T-cell (primary cell): ENCODE measurements at regions not wholly inside any gene's neighbourhood (a gene's known extent, or its start where the extent isn't known, plus 50 kb on each side); places are given as distances from the start of the nearest gene placed in this dataset.

Experiments used
- ATAC-seq, 4 experiments: fragments of 200-7000 bp in 3 of 4; fragments of 150-1000 bp in 1 of 4; cut with Tn5 transposase; replicated peaks in 1 of 4; 1 replicate in 3 of 4; 2 replicates in 1 of 4; pipeline ENCODE4 v1.10.0; 2021; ENCODE audit warnings: moderate library complexity in 3 of 4, mild to moderate bottlenecking in 2 of 4, moderate number of reproducible peaks in 1 of 4
- CTCF ChIA-PET, 2 donors: fragments of 300-600 bp; sonication (Branson Sonifier 250); formaldehyde crosslinking; loops; one replicate each; lab custom pipeline; 2022; ENCODE audit warnings: antibody characterized with exemption in 2 of 2; lab: Charles Lee
- POLR2A ChIA-PET, 2 donors: fragments of 300-600 bp; sonication (Branson Sonifier 250); formaldehyde crosslinking; loops; one replicate each; lab custom pipeline; 2022; ENCODE audit warnings: antibody characterized with exemption in 2 of 2; lab: Charles Lee
- DNase-seq, 35 experiments: peaks; one replicate each; pipeline versions ENCODE4 v3.0.0 to v3.0.0-alpha.2; 2013 to 2023
- H3K27ac ChIP-seq: one replicate; pipeline ENCODE4 v1.5.1; 2013; ENCODE audit warnings: low read length
- H3K27me3 ChIP-seq, 2 experiments: replicated peaks in 1 of 2; 1 replicate in 1 of 2; 2 replicates in 1 of 2; pipeline versions ENCODE4 v1.6.1 to v1.7.0; 2013; ENCODE audit warnings: low read length in 1 of 2, mixed read lengths in 1 of 2; ENCODE audit not compliant: control insufficient read depth in 2 of 2, insufficient read depth in 2 of 2; ENCODE audit errors: extremely low read depth in 1 of 2
- H3K36me3 ChIP-seq, 2 donors: 1 replicate in 1 of 2; 2 replicates in 1 of 2; pipeline versions ENCODE4 v1.6.1 to v1.7.0; 2013; ENCODE audit warnings: low read length in 1 of 2; ENCODE audit not compliant: control insufficient read depth in 2 of 2, insufficient read depth in 1 of 2; ENCODE audit errors: extremely low read depth in 1 of 2
- H3K4me1 ChIP-seq, 2 experiments: 1 replicate in 1 of 2; 2 replicates in 1 of 2; pipeline versions ENCODE4 v1.6.1 to v1.7.0; 2013; ENCODE audit warnings: low read length in 2 of 2, mixed read lengths in 1 of 2; ENCODE audit not compliant: insufficient read depth in 2 of 2, control insufficient read depth in 1 of 2; ENCODE audit errors: extremely low read depth in 1 of 2
- H3K4me3 ChIP-seq, 2 donors: 1 replicate in 1 of 2; 2 replicates in 1 of 2; pipeline versions ENCODE4 v1.5.1 to v1.7.0; 2013; ENCODE audit warnings: mild to moderate bottlenecking in 2 of 2, low read length in 1 of 2, moderate library complexity in 1 of 2; ENCODE audit not compliant: control insufficient read depth in 1 of 2; ENCODE audit errors: extremely low read depth in 1 of 2
- H3K9me3 ChIP-seq: 2 replicates; pipeline ENCODE4 v1.7.0; 2013
- H3K27ac Mint-ChIP-seq, 2 donors: one replicate each; pipeline ENCODE4 v1.8.0; 2020 to 2021; ENCODE audit warnings: mild to moderate bottlenecking in 2 of 2, mixed read lengths in 2 of 2
- H3K27me3 Mint-ChIP-seq, 2 donors: one replicate each; pipeline ENCODE4 v1.8.0; 2021 to 2022; ENCODE audit warnings: mixed read lengths in 2 of 2
- H3K36me3 Mint-ChIP-seq: one replicate; pipeline ENCODE4 v1.8.0; 2021; ENCODE audit warnings: mixed read lengths
- H3K4me1 Mint-ChIP-seq, 3 donors: one replicate each; pipeline ENCODE4 v1.8.0; 2020 to 2022; ENCODE audit warnings: mixed read lengths in 3 of 3, mild to moderate bottlenecking in 1 of 3
- H3K4me3 Mint-ChIP-seq, 3 donors: one replicate each; pipeline ENCODE4 v1.8.0; 2020 to 2022; ENCODE audit warnings: mild to moderate bottlenecking in 3 of 3, mixed read lengths in 3 of 3, moderate library complexity in 3 of 3
- H3K9me3 Mint-ChIP-seq, 3 donors: one replicate each; pipeline ENCODE4 v1.8.0; 2020 to 2022; ENCODE audit warnings: mixed read lengths in 3 of 3
- WGBS: methylation state at CpG from one replicate; pipeline ENCODE4 v1.1.5; 2013; ENCODE audit warnings: missing lambda C conversion rate; ENCODE audit not compliant: insufficient coverage; 5-methylcytosine and 5-hydroxymethylcytosine counted together

GRCh38 chr17:70871180-70871818, 702.0 kb downstream of the KCNJ2 start:
- Histone ChIP-seq H3K4me1 (no peaks in the 10 kb centered on the region), H3K4me3 (no peak overlapping the region), H3K27ac (no peak overlapping the region), H3K36me3 (no peaks in the 10 kb centered on the region), H3K27me3 (no peaks in the 10 kb centered on the region), H3K9me3 (no peaks in the 10 kb centered on the region)
- ATAC-seq (no peak), DNase-seq (no peak)
- peaks cover 0 to 8% (median under 1%) of the 10 kb centered on the region in 3 donors for H3K9me3 Mint-ChIP-seq
- no peaks in the 10 kb centered on the region for H3K27me3 Mint-ChIP-seq
- ChIA-PET POLR2A (no interaction called here), CTCF (interaction anchor here in 1 of 2 donors (0.6 kb wide), 1 partner anchor 545 kb away, joined by 5 read pairs; no protein-coding TSS in a partner anchor)
- no peak overlapping the region for H3K4me3 Mint-ChIP-seq
- no peak overlapping the region for H3K27ac Mint-ChIP-seq
- H3K4me1 Mint-ChIP-seq, result no peaks in the 10 kb centered on the region
- H3K36me3 Mint-ChIP-seq, result no peaks in the 10 kb centered on the region
- no CpG with 5 or more reads among the region's 1 CpG for WGBS

- H3K36me3 Mint-ChIP-seq, result no peaks in the 10 kb centered on the region
These were observed 702.8 kb downstream of the KCNJ2 start for GRCh38 chr17:70872103-70872502.

GRCh38 chr17:70875729-70876310, 706.5 kb downstream of the KCNJ2 start:
- no peaks in the 10 kb centered on the region for H3K27me3 ChIP-seq
- no peaks in the 10 kb centered on the region for H3K9me3 ChIP-seq
- H3K27ac ChIP-seq, result no peak overlapping the region
- no peaks in the 10 kb centered on the region for H3K36me3 Mint-ChIP-seq
- no peaks in the 10 kb centered on the region for H3K27me3 Mint-ChIP-seq
- no peaks in the 10 kb centered on the region for H3K4me1 Mint-ChIP-seq
- 67% methylated on average over 1 of the region's 2 CpGs for WGBS
- no peak overlapping the region for H3K4me3 Mint-ChIP-seq
- ATAC-seq (no peak), DNase-seq (no peak)
- H3K36me3 ChIP-seq, result no peaks in the 10 kb centered on the region
- H3K27ac Mint-ChIP-seq, result no peak overlapping the region
- no peaks in the 10 kb centered on the region for H3K4me1 ChIP-seq
- no peak overlapping the region for H3K4me3 ChIP-seq
- CTCF ChIA-PET, result no interaction called here
- peaks cover 0 to 10% (median 4%) of the 10 kb centered on the region in 3 donors for H3K9me3 Mint-ChIP-seq
- POLR2A ChIA-PET, result no interaction called here

More at GRCh38 chr17:70872103-70872502, 702.8 kb downstream of the KCNJ2 start:
- no peaks in the 10 kb centered on the region for H3K9me3 ChIP-seq
- WGBS, result no CpG with 5 or more reads among the region's 3 CpGs
- ChIA-PET CTCF (no interaction called here), POLR2A (no interaction called here)
- H3K4me1 ChIP-seq, result no peaks in the 10 kb centered on the region
- no peaks in the 10 kb centered on the region for H3K36me3 ChIP-seq
- H3K9me3 Mint-ChIP-seq, result peaks cover 0 to 8% (median 4%) of the 10 kb centered on the region in 3 donors
- H3K4me3 ChIP-seq, result no peak overlapping the region
- no peak overlapping the region for H3K4me3 Mint-ChIP-seq
- H3K27me3 ChIP-seq, result no peaks in the 10 kb centered on the region
- H3K27ac Mint-ChIP-seq, result no peak overlapping the region
- H3K27ac ChIP-seq, result no peak overlapping the region
- ATAC-seq (no peak), DNase-seq (no peak)
- H3K4me1 Mint-ChIP-seq, result no peaks in the 10 kb centered on the region
- no peaks in the 10 kb centered on the region for H3K27me3 Mint-ChIP-seq

GRCh38 chr17:70878879-70879278, 709.5 kb downstream of the KCNJ2 start:
- Mint-ChIP-seq H3K9me3 (peaks cover 3 to 16% (median 9%) of the 10 kb centered on the region in 3 donors), H3K36me3 (no peaks in the 10 kb centered on the region), H3K27ac (no peak overlapping the region), H3K4me3 (no peak overlapping the region), H3K4me1 (no peaks in the 10 kb centered on the region), H3K27me3 (no peaks in the 10 kb centered on the region)
- Histone ChIP-seq H3K9me3 (no peaks in the 10 kb centered on the region), H3K27me3 (no peaks in the 10 kb centered on the region), H3K36me3 (no peaks in the 10 kb centered on the region), H3K4me1 (no peaks in the 10 kb centered on the region), H3K27ac (no peak overlapping the region), H3K4me3 (no peak overlapping the region)
- DNase-seq (no peak), ATAC-seq (no peak)
- ChIA-PET POLR2A (interaction anchor here in 1 of 2 donors (0.5 kb wide), 1 partner anchor 105 kb away, joined by 3 read pairs; no protein-coding TSS in a partner anchor), CTCF (no interaction called here)
- no CpG with 5 or more reads among the region's 2 CpGs for WGBS

GRCh38 chr17:70879401-70879800, 710.1 kb downstream of the KCNJ2 start:
- DNase-seq, result no peak
- CTCF ChIA-PET, result no interaction called here
- 57% methylated on average over 1 of the region's 3 CpGs for WGBS
- Histone ChIP-seq H3K4me3 (no peak overlapping the region), H3K36me3 (no peaks in the 10 kb centered on the region), H3K4me1 (no peaks in the 10 kb centered on the region), H3K27ac (no peak overlapping the region), H3K9me3 (no peaks in the 10 kb centered on the region), H3K27me3 (no peaks in the 10 kb centered on the region)
- Mint-ChIP-seq H3K27ac (no peak overlapping the region), H3K27me3 (no peaks in the 10 kb centered on the region), H3K9me3 (peaks cover 3 to 16% (median 9%) of the 10 kb centered on the region in 3 donors), H3K4me1 (no peaks in the 10 kb centered on the region), H3K4me3 (no peak overlapping the region), H3K36me3 (no peaks in the 10 kb centered on the region)
- no peak for ATAC-seq
- POLR2A ChIA-PET, result interaction anchor here in 1 of 2 donors (0.5 kb wide), 1 partner anchor 105 kb away, joined by 3 read pairs; no protein-coding TSS in a partner anchor

GRCh38 chr17:70881093-70881492, 711.8 kb downstream of the KCNJ2 start:
- WGBS, result no CpG with 5 or more reads among the region's 1 CpG
- H3K9me3 Mint-ChIP-seq, result peaks cover 3 to 16% (median 9%) of the 10 kb centered on the region in 3 donors
- no peak for ATAC-seq

More at GRCh38 chr17:70881093-70881492, 711.8 kb downstream of the KCNJ2 start:
- H3K27me3 Mint-ChIP-seq, result no peaks in the 10 kb centered on the region
- no peaks in the 10 kb centered on the region for H3K9me3 ChIP-seq
- ChIA-PET POLR2A (no interaction called here), CTCF (no interaction called here)
- no peak overlapping the region for H3K4me3 Mint-ChIP-seq
- no peaks in the 10 kb centered on the region for H3K36me3 Mint-ChIP-seq
- no peaks in the 10 kb centered on the region for H3K4me1 Mint-ChIP-seq
- no peaks in the 10 kb centered on the region for H3K27me3 ChIP-seq
- H3K27ac ChIP-seq, result no peak overlapping the region
- H3K4me3 ChIP-seq, result no peak overlapping the region
- no peak for DNase-seq
- H3K36me3 ChIP-seq, result no peaks in the 10 kb centered on the region
- H3K4me1 ChIP-seq, result no peaks in the 10 kb centered on the region
- H3K27ac Mint-ChIP-seq, result no peak overlapping the region
